NCI-H1105 treated with DMSO at 0.1 percent for 48 hours (cell line): ENCODE measurements at regions not wholly inside any gene's neighbourhood (a gene's known extent, or its start where the extent isn't known, plus 50 kb on each side); places are given as distances from the start of the nearest gene placed in this dataset.
"Not testable (repeated sequence)": the region's sequence is repeated elsewhere in the genome, so short reads cannot be mapped to it uniquely, and the experiment has no call there.

ENCODE experiments used
- DNase-seq: peaks from one replicate; lab custom pipeline; 2025; lab: John Stamatoyannopoulos, UW

- peak; percentile 84 for DNase-seq
Measured at GRCh38 chr14:58752771-58753201, 115.0 kb downstream of the DACT1 start.

GRCh38 chr14:58755031-58755925 lies 117.5 kb downstream of the DACT1 start:
- DNase-seq, result peak; percentile 81

GRCh38 chr14:58760121-58760520 lies 122.4 kb downstream of the DACT1 start:
- no peak for DNase-seq

GRCh38 chr14:58762629-58763028 lies 124.9 kb downstream of the DACT1 start:
- DNase-seq, result no peak

GRCh38 chr14:58763210-58763609 lies 125.4 kb downstream of the DACT1 start:
- DNase-seq, result no peak

GRCh38 chr14:58765418-58765831 lies 127.7 kb downstream of the DACT1 start:
- DNase-seq, result no peak

GRCh38 chr14:58765843-58766242 lies 128.1 kb downstream of the DACT1 start:
- no peak for DNase-seq

- DNase-seq, result no peak
Measured at GRCh38 chr14:58769011-58769643, 131.4 kb downstream of the DACT1 start.

GRCh38 chr14:58769771-58770170 lies 132.0 kb downstream of the DACT1 start:
- DNase-seq, result peak; percentile 37

- DNase-seq, result no peak
Measured at GRCh38 chr14:58770491-58770982, 132.8 kb downstream of the DACT1 start.

- no peak for DNase-seq
Measured at GRCh38 chr14:58771016-58771415, 133.3 kb downstream of the DACT1 start.

- DNase-seq, result peak; percentile 45
Measured at GRCh38 chr14:58772116-58772515, 134.4 kb downstream of the DACT1 start.

- no peak for DNase-seq
Measured at GRCh38 chr14:58772794-58773620, 135.2 kb downstream of the DACT1 start.

- no peak for DNase-seq
Measured at GRCh38 chr14:58774531-58774930, 136.8 kb downstream of the DACT1 start.

- DNase-seq, result not testable (repeated sequence)
Measured at GRCh38 chr14:58775130-58775529, 137.4 kb downstream of the DACT1 start.

- DNase-seq, result no peak
Measured at GRCh38 chr14:58776516-58776915, 138.8 kb downstream of the DACT1 start.

GRCh38 chr14:58777541-58777979 lies 139.8 kb downstream of the DACT1 start:
- no peak for DNase-seq

- DNase-seq, result no peak
Measured at GRCh38 chr14:58778202-58778601, 140.4 kb downstream of the DACT1 start.

- DNase-seq, result no peak
Measured at GRCh38 chr14:58779376-58779775, 141.6 kb downstream of the DACT1 start.

GRCh38 chr14:58780185-58780584 lies 142.4 kb downstream of the DACT1 start:
- DNase-seq, result no peak

GRCh38 chr14:58780605-58781004 lies 142.8 kb downstream of the DACT1 start:
- DNase-seq, result no peak

- peak; percentile 7 for DNase-seq
Measured at GRCh38 chr14:58782011-58782410, 144.2 kb downstream of the DACT1 start.
